ENCODE measurements at regions not wholly inside any gene's neighbourhood (a gene's known extent, or its start where the extent isn't known, plus 50 kb on each side); places are given as distances from the start of the nearest gene placed in this dataset.

GRCh38 chr5:152058267-152058666 is 133.6 kb upstream of the GLRA1 start:
- TF ChIP-seq ZNF8 (CRISPR knock-in tag; IDR thresholded peaks at IDR 0.05) (no peak), ISL1 (CRISPR knock-in tag; IDR thresholded peaks at IDR 0.05) (no peak), SNAI2 (CRISPR knock-in tag; IDR thresholded peaks at IDR 0.05) (no peak)
- ATAC-seq = no peak

- no peak for ATAC-seq
- no peak for TF ChIP-seq CSDC2 (CRISPR knock-in tag; IDR thresholded peaks at IDR 0.05)
- no peak for TF ChIP-seq CREB5 (CRISPR knock-in tag; IDR thresholded peaks at IDR 0.05; ENCODE audit: low read depth)
- TF ChIP-seq CSRNP3 (CRISPR knock-in tag; IDR thresholded peaks at IDR 0.05) = no peak
- TF ChIP-seq ISL1 (CRISPR knock-in tag; IDR thresholded peaks at IDR 0.05) = no peak
- TF ChIP-seq PATZ1 (CRISPR knock-in tag; IDR thresholded peaks at IDR 0.05; ENCODE audit: borderline replicate concordance) = no peak
- TF ChIP-seq ZNF70 (CRISPR knock-in tag; IDR thresholded peaks at IDR 0.05) = no peak
- no peak for TF ChIP-seq TCF4 (CRISPR knock-in tag; IDR thresholded peaks at IDR 0.05; ENCODE audit: borderline replicate concordance)
Observed at GRCh38 chr5:152056931-152057330, 132.3 kb upstream of the GLRA1 start.

GRCh38 chr5:152052470-152052869 is 127.8 kb upstream of the GLRA1 start:
- ATAC-seq = no peak
- no peak for TF ChIP-seq ISL1 (CRISPR knock-in tag; IDR thresholded peaks at IDR 0.05)
- TF ChIP-seq BACH2 (CRISPR knock-in tag; IDR thresholded peaks at IDR 0.05; ENCODE audit: borderline replicate concordance) = no peak
- TF ChIP-seq ZFP30 (CRISPR knock-in tag; IDR thresholded peaks at IDR 0.05) = no peak
- no peak for TF ChIP-seq CREB5 (CRISPR knock-in tag; IDR thresholded peaks at IDR 0.05; ENCODE audit: low read depth)
- TF ChIP-seq TCF4 (CRISPR knock-in tag; IDR thresholded peaks at IDR 0.05; ENCODE audit: borderline replicate concordance) = no peak
- no peak for TF ChIP-seq ZFP3 (CRISPR knock-in tag; IDR thresholded peaks at IDR 0.05)
- no peak for TF ChIP-seq TSHZ2 (CRISPR knock-in tag; IDR thresholded peaks at IDR 0.05)

GRCh38 chr5:152051499-152052454 is 127.1 kb upstream of the GLRA1 start:
- TF ChIP-seq ZNF565 (CRISPR knock-in tag; conservative IDR thresholded peaks at IDR 0.05; ENCODE audit: low read depth) (no peak), TOX (CRISPR knock-in tag; IDR thresholded peaks at IDR 0.05; ENCODE audit: borderline replicate concordance) (no peak), ESRRG (CRISPR knock-in tag; IDR thresholded peaks at IDR 0.05) (no peak), ISL1 (CRISPR knock-in tag; IDR thresholded peaks at IDR 0.05) (no peak), ZFP30 (CRISPR knock-in tag; IDR thresholded peaks at IDR 0.05) (no peak)
- no peak for ATAC-seq
